ENCODE measurements at regions not wholly inside any gene's neighbourhood (a gene's known extent, or its start where the extent isn't known, plus 50 kb on each side); places are given as distances from the start of the nearest gene placed in this dataset.

DNA sequence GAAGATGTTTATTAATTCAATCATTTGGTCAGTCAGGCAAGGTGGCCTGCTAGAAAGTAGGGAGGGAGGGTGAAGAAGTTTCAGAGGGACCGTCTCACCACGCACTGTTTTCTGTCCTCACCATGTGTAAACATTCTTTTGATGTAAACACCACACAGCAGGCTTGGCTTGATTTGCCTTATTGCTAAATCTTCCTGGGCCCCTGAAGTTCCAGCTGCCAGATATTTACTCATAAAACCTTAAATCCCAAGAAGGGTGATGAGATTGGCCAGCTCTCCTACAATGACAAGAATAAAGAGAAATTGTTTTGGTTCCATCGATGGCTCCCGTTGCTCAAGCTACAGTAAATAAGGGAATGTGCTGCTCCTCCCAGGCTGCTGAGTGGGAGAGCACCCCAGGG, 198.2 kb upstream of the TMTC4 start:
- H3K4me3 ChIP-seq: no peak overlapping the region
- no peaks in the 10 kb centered on the region for H3K9me3 ChIP-seq
- H3K4me1 ChIP-seq (ENCODE audit: control insufficient read depth in 1 of 2, low read depth in 2 of 2): no peaks in the 10 kb centered on the region
- H3K27ac ChIP-seq: no peak overlapping the region
- no peak for ATAC-seq (ENCODE audit: insufficient number of reproducible peaks, low FRiP score, low read depth)
- DNase-seq (ENCODE audit: low spot score): no peak
- H3K27me3 ChIP-seq (replicated peaks; ENCODE audit: insufficient read depth): no peaks in the 10 kb centered on the region
- no peak for TF ChIP-seq CTCF (IDR thresholded peaks at IDR 0.05)
- no peaks in the 10 kb centered on the region for H3K36me3 ChIP-seq

DNA sequence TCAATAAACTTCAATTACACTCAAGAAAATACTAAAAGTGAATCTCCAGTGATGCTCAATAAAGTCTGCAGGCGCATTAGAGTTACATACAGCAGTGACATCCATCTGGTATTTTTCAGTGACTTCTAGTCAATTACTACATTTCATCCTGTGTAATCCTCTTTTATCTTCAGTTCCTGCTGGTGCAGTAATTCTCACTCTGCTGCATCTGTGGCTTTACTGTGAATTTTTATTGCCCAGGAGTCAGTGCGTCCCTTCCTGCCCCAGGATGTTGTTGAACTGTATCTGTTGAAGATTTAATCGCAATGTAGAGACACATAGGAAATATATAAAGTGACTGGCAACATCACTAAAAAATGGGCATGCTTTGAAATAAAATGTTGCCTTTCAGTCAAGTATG, 196.3 kb upstream of the TMTC4 start:
- H3K4me1 ChIP-seq (ENCODE audit: control insufficient read depth in 1 of 2, low read depth in 2 of 2): no peaks in the 10 kb centered on the region
- H3K36me3 ChIP-seq: no peaks in the 10 kb centered on the region
- H3K27ac ChIP-seq: no peak overlapping the region
- peaks cover 7% of the 10 kb centered on the region for H3K9me3 ChIP-seq
- TF ChIP-seq CTCF (IDR thresholded peaks at IDR 0.05): no peak
- H3K27me3 ChIP-seq (replicated peaks; ENCODE audit: insufficient read depth): no peaks in the 10 kb centered on the region
- DNase-seq (ENCODE audit: low spot score) (no peak), ATAC-seq (ENCODE audit: insufficient number of reproducible peaks, low FRiP score, low read depth) (no peak)
- no peak overlapping the region for H3K4me3 ChIP-seq

DNA sequence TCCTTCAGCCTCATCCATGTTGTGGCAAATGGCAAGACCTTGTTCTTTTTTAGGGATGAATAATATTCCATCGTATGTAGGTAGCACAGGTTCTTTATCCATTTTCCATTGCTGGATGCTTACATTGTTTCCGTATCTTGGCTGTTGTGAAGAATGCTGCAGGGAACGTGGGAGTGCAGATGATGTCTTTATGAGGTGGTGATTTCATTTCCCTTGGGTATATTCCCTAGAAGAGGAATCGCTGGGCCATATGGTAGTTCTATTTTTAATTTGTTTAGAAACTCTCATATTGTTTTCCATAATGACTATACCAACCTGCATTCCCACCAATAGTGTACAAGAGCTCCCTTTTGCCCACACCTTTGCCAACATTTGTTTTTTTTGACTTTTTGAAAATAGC, 186.3 kb upstream of the TMTC4 start:
- no peak for DNase-seq (ENCODE audit: low spot score)
- ATAC-seq (ENCODE audit: insufficient number of reproducible peaks, low FRiP score, low read depth): no peak
- peaks cover 2% of the 10 kb centered on the region for H3K9me3 ChIP-seq
- no peaks in the 10 kb centered on the region for H3K4me1 ChIP-seq (ENCODE audit: control insufficient read depth in 1 of 2, low read depth in 2 of 2)
- H3K27me3 ChIP-seq (replicated peaks; ENCODE audit: insufficient read depth): no peaks in the 10 kb centered on the region
- no peak overlapping the region for H3K27ac ChIP-seq
- H3K36me3 ChIP-seq: no peaks in the 10 kb centered on the region
- TF ChIP-seq CTCF (IDR thresholded peaks at IDR 0.05): no peak
- no peak overlapping the region for H3K4me3 ChIP-seq

GRCh38 chr13:100859861-100860260, 185.3 kb upstream of the TMTC4 start:
- Histone ChIP-seq H3K27ac (no peak overlapping the region), H3K9me3 (no peaks in the 10 kb centered on the region), H3K36me3 (no peaks in the 10 kb centered on the region), H3K4me1 (ENCODE audit: control insufficient read depth in 1 of 2, low read depth in 2 of 2) (no peaks in the 10 kb centered on the region), H3K27me3 (replicated peaks; ENCODE audit: insufficient read depth) (no peaks in the 10 kb centered on the region), H3K4me3 (no peak overlapping the region)
- no peak for DNase-seq (ENCODE audit: low spot score)
- TF ChIP-seq CTCF (IDR thresholded peaks at IDR 0.05): no peak
- no peak for ATAC-seq (ENCODE audit: insufficient number of reproducible peaks, low FRiP score, low read depth)

DNA sequence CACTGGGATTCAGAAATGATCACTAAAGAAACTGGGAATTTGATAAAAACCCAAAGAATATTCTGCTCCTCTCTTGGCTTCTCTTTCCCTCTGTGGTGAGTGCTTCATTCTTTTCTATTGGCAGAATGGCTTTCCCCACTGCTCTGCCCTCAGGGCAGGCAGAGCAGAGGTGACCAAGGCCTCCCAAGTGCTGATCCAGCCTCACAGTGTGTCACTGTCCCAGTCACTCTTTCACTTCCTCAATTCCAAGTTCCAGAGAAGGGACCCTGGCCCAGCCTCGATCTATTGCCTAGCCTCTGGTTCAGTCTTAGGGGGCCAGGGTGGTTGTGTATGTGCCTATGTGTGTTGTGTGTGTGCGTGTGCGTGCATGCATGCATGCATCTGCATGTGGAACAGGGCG, 180.6 kb upstream of the TMTC4 start:
- Histone ChIP-seq H3K9me3 (no peaks in the 10 kb centered on the region), H3K27me3 (replicated peaks; ENCODE audit: insufficient read depth) (no peaks in the 10 kb centered on the region), H3K27ac (no peak overlapping the region), H3K4me3 (no peak overlapping the region), H3K36me3 (no peaks in the 10 kb centered on the region), H3K4me1 (ENCODE audit: control insufficient read depth in 1 of 2, low read depth in 2 of 2) (no peaks in the 10 kb centered on the region)
- DNase-seq (ENCODE audit: low spot score) (no peak), ATAC-seq (ENCODE audit: insufficient number of reproducible peaks, low FRiP score, low read depth) (no peak)
- no peak for TF ChIP-seq CTCF (IDR thresholded peaks at IDR 0.05)

Measured in thoracic aorta (tissue), 2 donors.